Vagina (tissue), 2 donors: ENCODE measurements at regions not wholly inside any gene's neighbourhood (a gene's known extent, or its start where the extent isn't known, plus 50 kb on each side); places are given as distances from the start of the nearest gene placed in this dataset.

Source experiments
- POLR2A ChIP-seq, 2 donors: fragments of 450-650 bp; IDR thresholded peaks; one replicate each; pipeline ENCODE4 v1.6.1; 2017; ENCODE audit warnings: antibody characterized with exemption in 2 of 2, mild to moderate bottlenecking in 2 of 2, moderate library complexity in 2 of 2
- TF ChIP-seq, protein P1 (sequence below), 3 experiments: fragments of 450-650 bp in 2 of 3; fragments of 200-600 bp in 1 of 3; sonication (generic) in 1 of 3; IDR thresholded peaks; one replicate each; pipeline ENCODE4 v1.5.1; 2017 to 2019; ENCODE audit warnings: antibody characterized with exemption in 3 of 3, mild to moderate bottlenecking in 2 of 3, moderate library complexity in 2 of 3

DNA sequence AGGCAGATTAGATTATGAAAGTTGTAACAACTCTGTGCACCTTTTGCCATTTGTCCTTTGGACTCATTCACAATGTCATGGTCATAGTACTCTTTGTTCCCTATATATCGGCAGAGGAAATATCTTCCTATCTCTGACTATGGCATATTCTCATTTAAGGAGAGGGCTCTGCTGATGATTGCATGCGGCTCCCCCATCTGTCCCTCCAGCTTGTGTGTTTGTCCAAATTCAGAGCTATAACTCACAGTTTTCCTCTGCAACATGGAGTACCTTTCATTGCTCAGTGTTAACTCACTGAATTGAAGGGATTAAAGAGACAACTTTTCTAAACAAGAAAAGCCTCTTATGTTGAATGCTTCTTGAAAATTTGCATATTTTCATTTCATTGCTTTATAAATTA lies 145.5 kb downstream of the OTUD1 start:
- TF ChIP-seq, protein P1, sequence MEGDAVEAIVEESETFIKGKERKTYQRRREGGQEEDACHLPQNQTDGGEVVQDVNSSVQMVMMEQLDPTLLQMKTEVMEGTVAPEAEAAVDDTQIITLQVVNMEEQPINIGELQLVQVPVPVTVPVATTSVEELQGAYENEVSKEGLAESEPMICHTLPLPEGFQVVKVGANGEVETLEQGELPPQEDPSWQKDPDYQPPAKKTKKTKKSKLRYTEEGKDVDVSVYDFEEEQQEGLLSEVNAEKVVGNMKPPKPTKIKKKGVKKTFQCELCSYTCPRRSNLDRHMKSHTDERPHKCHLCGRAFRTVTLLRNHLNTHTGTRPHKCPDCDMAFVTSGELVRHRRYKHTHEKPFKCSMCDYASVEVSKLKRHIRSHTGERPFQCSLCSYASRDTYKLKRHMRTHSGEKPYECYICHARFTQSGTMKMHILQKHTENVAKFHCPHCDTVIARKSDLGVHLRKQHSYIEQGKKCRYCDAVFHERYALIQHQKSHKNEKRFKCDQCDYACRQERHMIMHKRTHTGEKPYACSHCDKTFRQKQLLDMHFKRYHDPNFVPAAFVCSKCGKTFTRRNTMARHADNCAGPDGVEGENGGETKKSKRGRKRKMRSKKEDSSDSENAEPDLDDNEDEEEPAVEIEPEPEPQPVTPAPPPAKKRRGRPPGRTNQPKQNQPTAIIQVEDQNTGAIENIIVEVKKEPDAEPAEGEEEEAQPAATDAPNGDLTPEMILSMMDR (IDR thresholded peaks at IDR 0.05), result no peak
- TF ChIP-seq POLR2A (IDR thresholded peaks at IDR 0.05), result no peak
